SU-DHL-6 (cell line): ENCODE measurements at regions not wholly inside any gene's neighbourhood (a gene's known extent, or its start where the extent isn't known, plus 50 kb on each side); places are given as distances from the start of the nearest gene placed in this dataset.

Experiments
- H2AFZ ChIP-seq: fragments of 200-600 bp; sonication (generic); 2 replicates; pipeline ENCODE4 v1.6.1; 2014; ENCODE audit warnings: low read depth, mild to moderate bottlenecking, moderate library complexity, mixed read lengths, antibody characterized with exemption, low read length; ENCODE audit not compliant: severe bottlenecking
- H3F3A ChIP-seq: fragments of 200-600 bp; shearing (Covaris generic); 2 replicates; pipeline ENCODE4 v1.6.0; 2016; ENCODE audit warnings: antibody characterized with exemption, mild to moderate bottlenecking; ENCODE audit not compliant: insufficient read depth
- H3K27ac ChIP-seq: fragments of 200-600 bp; sonication (generic); 2 replicates; pipeline ENCODE4 v1.5.1; 2016; ENCODE audit warnings: low read depth, mild to moderate bottlenecking, low read length, moderate library complexity, mixed read lengths
- H3K27me3 ChIP-seq: fragments of 200-600 bp; sonication (generic), shearing (Covaris generic); 2 replicates; pipeline ENCODE4 v1.6.0; 2014; ENCODE audit warnings: mild to moderate bottlenecking, low read length
- H3K36me3 ChIP-seq: fragments of 200-600 bp; sonication (generic); 2 replicates; pipeline ENCODE4 v1.6.1; 2014; ENCODE audit warnings: mild to moderate bottlenecking, low read length, mixed read lengths
- H3K4me2 ChIP-seq: fragments of 300-600, 200-600 bp; shearing (Covaris generic), sonication (generic); 2 replicates; pipeline ENCODE4 v1.6.0; 2014; ENCODE audit warnings: low read length, low read depth, mild to moderate bottlenecking; ENCODE audit not compliant: poor library complexity, severe bottlenecking
- H3K4me3 ChIP-seq: fragments of 200-600 bp; sonication (generic); 2 replicates; pipeline ENCODE4 v1.5.1; 2014; ENCODE audit warnings: antibody characterized with exemption, low read length, mild to moderate bottlenecking, mixed read lengths; ENCODE audit not compliant: insufficient read depth, poor library complexity, severe bottlenecking
- H3K79me2 ChIP-seq: fragments of 200-600 bp; sonication (generic); 2 replicates; pipeline ENCODE4 v1.6.1; 2014; ENCODE audit warnings: mild to moderate bottlenecking, low read length, moderate library complexity; ENCODE audit not compliant: insufficient read depth
- H3K9ac ChIP-seq: fragments of 200-600 bp; sonication (generic); 2 replicates; pipeline ENCODE4 v1.7.0; 2014; ENCODE audit warnings: mild to moderate bottlenecking, low read length
- H3K9me2 ChIP-seq: fragments of 200-600 bp; sonication (generic); replicated peaks from 2 replicates; pipeline ENCODE4 v1.6.1; 2014; ENCODE audit warnings: low read length; ENCODE audit not compliant: insufficient read depth
- H3K9me3 ChIP-seq: fragments of 200-600 bp; sonication (generic); 2 replicates; pipeline ENCODE4 v1.6.1; 2014; ENCODE audit warnings: low read length, mixed read lengths; ENCODE audit not compliant: insufficient read depth
- H4K20me1 ChIP-seq: fragments of 200-600 bp; sonication (generic); 2 replicates; pipeline ENCODE4 v1.6.1; 2014; ENCODE audit warnings: low read depth, mild to moderate bottlenecking, antibody characterized with exemption, low read length, moderate library complexity, mixed read lengths
- EZH2phosphoT487 ChIP-seq: fragments of 200-600 bp; sonication (generic), shearing (Covaris generic); conservative IDR thresholded peaks from 2 replicates; pipeline ENCODE4 v1.6.1; 2018; ENCODE audit warnings: mild to moderate bottlenecking, antibody characterized with exemption, low read length, moderate library complexity, mixed read lengths
- TF ChIP-seq, protein P1 (sequence below): fragments of 200-600 bp; sonication (generic); IDR thresholded peaks from one replicate; pipeline ENCODE4 v1.5.1; 2017; ENCODE audit warnings: antibody characterized with exemption, mild to moderate bottlenecking, low read length, moderate library complexity; ENCODE audit not compliant: insufficient read depth, poor library complexity, severe bottlenecking

DNA sequence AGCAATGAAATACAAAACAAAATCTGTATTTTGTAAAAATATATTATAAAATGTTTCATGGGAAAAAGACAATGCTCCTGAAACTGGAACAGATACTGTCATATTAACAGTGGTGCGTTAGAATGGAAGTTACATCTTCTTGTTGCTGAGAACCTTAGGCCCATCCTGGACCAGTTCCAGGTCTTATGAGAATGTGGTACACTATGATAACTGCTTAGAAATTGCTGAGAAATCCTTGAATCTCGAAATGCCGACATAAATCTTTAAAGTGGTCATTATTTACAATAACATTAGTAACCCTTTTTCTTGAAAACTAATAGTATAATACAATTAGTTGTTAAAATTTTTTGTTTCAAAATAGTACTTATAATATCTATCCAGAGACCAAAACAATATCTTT lies 747.9 kb upstream of the NCAM2 start:
- H2AFZ ChIP-seq = peak overlapping the region; percentile 59
- no peaks in the 10 kb centered on the region for H3K79me2 ChIP-seq
- no peak overlapping the region for H3K4me2 ChIP-seq
- no peaks in the 10 kb centered on the region for H3K27me3 ChIP-seq
- no peak overlapping the region for H3K4me3 ChIP-seq
- no peaks in the 10 kb centered on the region for H3K36me3 ChIP-seq
- H3K9me3 ChIP-seq = no peaks in the 10 kb centered on the region
- H3K9me2 ChIP-seq = no peaks in the 10 kb centered on the region
- TF ChIP-seq, protein P1, sequence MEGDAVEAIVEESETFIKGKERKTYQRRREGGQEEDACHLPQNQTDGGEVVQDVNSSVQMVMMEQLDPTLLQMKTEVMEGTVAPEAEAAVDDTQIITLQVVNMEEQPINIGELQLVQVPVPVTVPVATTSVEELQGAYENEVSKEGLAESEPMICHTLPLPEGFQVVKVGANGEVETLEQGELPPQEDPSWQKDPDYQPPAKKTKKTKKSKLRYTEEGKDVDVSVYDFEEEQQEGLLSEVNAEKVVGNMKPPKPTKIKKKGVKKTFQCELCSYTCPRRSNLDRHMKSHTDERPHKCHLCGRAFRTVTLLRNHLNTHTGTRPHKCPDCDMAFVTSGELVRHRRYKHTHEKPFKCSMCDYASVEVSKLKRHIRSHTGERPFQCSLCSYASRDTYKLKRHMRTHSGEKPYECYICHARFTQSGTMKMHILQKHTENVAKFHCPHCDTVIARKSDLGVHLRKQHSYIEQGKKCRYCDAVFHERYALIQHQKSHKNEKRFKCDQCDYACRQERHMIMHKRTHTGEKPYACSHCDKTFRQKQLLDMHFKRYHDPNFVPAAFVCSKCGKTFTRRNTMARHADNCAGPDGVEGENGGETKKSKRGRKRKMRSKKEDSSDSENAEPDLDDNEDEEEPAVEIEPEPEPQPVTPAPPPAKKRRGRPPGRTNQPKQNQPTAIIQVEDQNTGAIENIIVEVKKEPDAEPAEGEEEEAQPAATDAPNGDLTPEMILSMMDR = no peak
- no peak for TF ChIP-seq EZH2phosphoT487
- no peak overlapping the region for H3K9ac ChIP-seq
- no peaks in the 10 kb centered on the region for H3F3A ChIP-seq
- no peaks in the 10 kb centered on the region for H4K20me1 ChIP-seq
- H3K27ac ChIP-seq = no peak overlapping the region

DNA sequence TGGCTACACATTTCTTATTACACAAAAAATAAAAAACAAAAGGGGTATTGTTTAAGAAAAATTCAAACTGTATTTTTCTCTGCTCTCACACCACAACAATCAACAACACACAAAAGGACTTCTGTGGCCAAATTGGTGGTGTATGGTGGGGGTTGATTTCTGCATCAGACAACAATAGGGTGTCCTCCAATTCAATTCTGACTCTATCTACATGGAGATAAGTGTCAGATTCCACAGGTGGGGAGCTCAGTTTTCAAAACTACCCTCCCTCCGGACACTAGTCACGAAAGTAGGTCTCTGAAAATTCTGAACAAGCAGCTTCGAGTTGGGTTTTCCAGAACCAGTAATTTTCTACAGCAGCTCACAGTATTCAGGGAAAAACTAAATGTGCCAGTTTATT lies 744.9 kb upstream of the NCAM2 start:
- Histone ChIP-seq H3K9me2 (no peaks in the 10 kb centered on the region), H3K36me3 (no peaks in the 10 kb centered on the region), H3K9me3 (no peaks in the 10 kb centered on the region), H3F3A (no peaks in the 10 kb centered on the region; the same call in 1 of the 2 replicates), H3K27me3 (no peaks in the 10 kb centered on the region), H3K4me3 (no peak overlapping the region), H2AFZ (no peak overlapping the region), H3K79me2 (no peaks in the 10 kb centered on the region), H3K27ac (no peak overlapping the region), H4K20me1 (no peaks in the 10 kb centered on the region), H3K9ac (no peak overlapping the region), H3K4me2 (no peak overlapping the region)
- no peak for TF ChIP-seq EZH2phosphoT487
- TF ChIP-seq, protein P1 = no peak

DNA sequence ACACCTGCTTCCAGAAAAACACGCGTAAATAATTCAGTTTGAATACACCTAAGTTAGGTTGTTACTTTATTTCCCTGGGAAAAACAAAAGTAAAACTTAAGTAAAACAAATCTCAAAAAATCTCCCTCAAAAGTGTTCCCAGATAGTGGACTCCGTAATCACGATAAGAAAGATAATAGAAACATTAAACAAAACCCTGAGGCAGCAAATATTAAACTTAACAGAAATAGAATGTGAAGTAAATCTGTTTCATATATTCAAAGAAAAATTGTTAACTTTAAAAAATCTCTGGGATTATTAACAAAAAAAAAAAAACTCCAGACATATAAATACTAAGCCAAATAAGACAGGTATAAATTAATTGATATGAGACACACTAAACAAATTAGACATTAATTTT lies 743.2 kb upstream of the NCAM2 start:
- TF ChIP-seq EZH2phosphoT487 = no peak
- TF ChIP-seq, protein P1 = no peak
- no peaks in the 10 kb centered on the region; the same call in 1 of the 2 replicates for H3F3A ChIP-seq
- no peak overlapping the region for H3K4me2 ChIP-seq
- H3K4me3 ChIP-seq = peak overlapping the region; percentile 18
- H3K27me3 ChIP-seq = no peaks in the 10 kb centered on the region
- no peaks in the 10 kb centered on the region for H4K20me1 ChIP-seq
- H3K9me3 ChIP-seq = no peaks in the 10 kb centered on the region
- H3K27ac ChIP-seq = no peak overlapping the region
- no peak overlapping the region for H3K9ac ChIP-seq
- H3K9me2 ChIP-seq = no peaks in the 10 kb centered on the region
- no peak overlapping the region for H2AFZ ChIP-seq
- H3K36me3 ChIP-seq = no peaks in the 10 kb centered on the region
- H3K79me2 ChIP-seq = no peaks in the 10 kb centered on the region
